Activated B cell treated with CpG ODN at 0.5 μM for 24 hours (primary cell): ENCODE measurements at regions not wholly inside any gene's neighbourhood (a gene's known extent, or its start where the extent isn't known, plus 50 kb on each side); places are given as distances from the start of the nearest gene placed in this dataset.

Experiments used
- ATAC-seq: fragments of 200-7000 bp; cut with Tn5 transposase; one replicate; pipeline ENCODE4 v1.10.0; 2021; ENCODE audit warnings: low read depth, mild to moderate bottlenecking, moderate library complexity
- CTCF ChIA-PET: fragments of 350-600 bp; sonication (Branson Sonifier 250); formaldehyde crosslinking; loops from one replicate; lab custom pipeline; 2021; ENCODE audit warnings: antibody characterized with exemption; lab: Charles Lee
- POLR2A ChIA-PET: fragments of 350-600 bp; sonication (Branson Sonifier 250); formaldehyde crosslinking; loops from one replicate; lab custom pipeline; 2021; ENCODE audit warnings: antibody characterized with exemption; lab: Charles Lee
- DNase-seq: peaks from one replicate; pipeline ENCODE4 v3.0.0; 2022
- H3K27ac Mint-ChIP-seq: one replicate; pipeline ENCODE4 v1.8.0; 2020; ENCODE audit warnings: mixed read lengths
- H3K27me3 Mint-ChIP-seq: one replicate; pipeline ENCODE4 v1.8.0; 2021; ENCODE audit warnings: mixed read lengths
- H3K36me3 Mint-ChIP-seq: one replicate; pipeline ENCODE4 v1.8.0; 2021; ENCODE audit warnings: low read depth, mixed read lengths
- H3K4me1 Mint-ChIP-seq: one replicate; pipeline ENCODE4 v1.8.0; 2021; ENCODE audit warnings: mixed read lengths
- H3K4me3 Mint-ChIP-seq: one replicate; pipeline ENCODE4 v1.8.0; 2020; ENCODE audit warnings: mild to moderate bottlenecking, mixed read lengths
- H3K9me3 Mint-ChIP-seq: one replicate; pipeline ENCODE4 v1.8.0; 2020; ENCODE audit warnings: mixed read lengths
- intact Hi-C: fragments of 100-400 bp; cut with micrococcal nuclease; formaldehyde crosslinking; loops from one replicate; pipeline ENCODE4 v1.15.1; 2024
- TF ChIP-seq, protein P1 (sequence below): fragments of 200-600 bp; IDR thresholded peaks from one replicate; pipeline ENCODE4 v1.8.0; 2022; ENCODE audit warnings: antibody characterized with exemption, mild to moderate bottlenecking

DNA sequence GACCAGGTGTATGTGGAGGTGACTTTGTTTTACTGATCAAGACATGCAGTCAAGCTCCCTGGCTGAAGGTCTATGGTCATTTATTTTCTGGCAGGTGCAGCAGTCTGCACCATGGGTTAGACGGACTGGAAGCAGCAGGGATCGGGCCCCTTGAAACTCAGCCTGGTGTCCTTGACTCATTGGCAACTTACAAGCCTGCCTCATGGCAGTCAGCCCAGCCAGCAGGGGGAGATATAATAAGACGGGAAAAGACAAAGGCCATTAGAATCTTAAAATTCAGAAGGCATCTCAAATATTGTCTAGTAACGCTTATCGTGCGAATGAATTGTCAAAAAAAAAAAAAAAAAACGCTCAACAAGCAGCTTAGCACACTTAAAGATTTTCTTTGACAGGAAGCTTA lies 308.2 kb downstream of the EN1 start:
- CTCF ChIA-PET = interaction anchor here (0.6 kb wide), 1 partner anchor 12 kb away, joined by 5 read pairs; no protein-coding TSS in a partner anchor
- Mint-ChIP-seq H3K27ac (no peak overlapping the region), H3K27me3 (peaks cover 2% of the 10 kb centered on the region)

DNA sequence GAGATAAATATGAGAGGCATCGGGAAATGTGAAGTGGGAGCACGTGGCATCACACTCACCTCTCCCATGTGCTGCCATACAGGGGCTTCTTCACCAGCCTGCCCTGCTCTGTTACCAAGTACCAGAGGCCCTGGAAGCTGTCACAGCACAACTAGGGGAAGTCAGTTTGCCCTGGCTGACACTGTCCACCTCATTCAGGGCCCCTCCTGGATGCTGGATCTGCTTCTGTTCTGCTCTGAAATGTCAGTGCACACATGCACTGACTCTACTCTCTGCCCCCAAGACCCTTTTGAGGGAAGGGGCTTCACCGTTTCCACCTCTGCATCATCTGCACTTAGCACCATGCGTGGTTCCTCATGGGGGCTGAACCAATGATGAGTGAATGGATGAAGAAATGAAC lies 311.1 kb downstream of the EN1 start:
- H3K27ac Mint-ChIP-seq = no peak overlapping the region
- no peaks in the 10 kb centered on the region for H3K36me3 Mint-ChIP-seq
- no peak overlapping the region for H3K4me3 Mint-ChIP-seq
- H3K27me3 Mint-ChIP-seq = no peaks in the 10 kb centered on the region
- ATAC-seq = no peak
- no peaks in the 10 kb centered on the region for H3K4me1 Mint-ChIP-seq
- CTCF ChIA-PET = no interaction called here
- DNase-seq = no peak
- POLR2A ChIA-PET = interaction anchor here (0.5 kb wide), 1 partner anchor 317 kb away, joined by 3 read pairs; no protein-coding TSS in a partner anchor
- H3K9me3 Mint-ChIP-seq = no peaks in the 10 kb centered on the region
- intact Hi-C loops = no loop called here
- TF ChIP-seq, protein P1, sequence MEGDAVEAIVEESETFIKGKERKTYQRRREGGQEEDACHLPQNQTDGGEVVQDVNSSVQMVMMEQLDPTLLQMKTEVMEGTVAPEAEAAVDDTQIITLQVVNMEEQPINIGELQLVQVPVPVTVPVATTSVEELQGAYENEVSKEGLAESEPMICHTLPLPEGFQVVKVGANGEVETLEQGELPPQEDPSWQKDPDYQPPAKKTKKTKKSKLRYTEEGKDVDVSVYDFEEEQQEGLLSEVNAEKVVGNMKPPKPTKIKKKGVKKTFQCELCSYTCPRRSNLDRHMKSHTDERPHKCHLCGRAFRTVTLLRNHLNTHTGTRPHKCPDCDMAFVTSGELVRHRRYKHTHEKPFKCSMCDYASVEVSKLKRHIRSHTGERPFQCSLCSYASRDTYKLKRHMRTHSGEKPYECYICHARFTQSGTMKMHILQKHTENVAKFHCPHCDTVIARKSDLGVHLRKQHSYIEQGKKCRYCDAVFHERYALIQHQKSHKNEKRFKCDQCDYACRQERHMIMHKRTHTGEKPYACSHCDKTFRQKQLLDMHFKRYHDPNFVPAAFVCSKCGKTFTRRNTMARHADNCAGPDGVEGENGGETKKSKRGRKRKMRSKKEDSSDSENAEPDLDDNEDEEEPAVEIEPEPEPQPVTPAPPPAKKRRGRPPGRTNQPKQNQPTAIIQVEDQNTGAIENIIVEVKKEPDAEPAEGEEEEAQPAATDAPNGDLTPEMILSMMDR = no peak

More for the DNA sequence above, 308.2 kb downstream of the EN1 start:
- DNase-seq (no peak), ATAC-seq (no peak)
- H3K4me1 Mint-ChIP-seq = no peaks in the 10 kb centered on the region
- H3K9me3 Mint-ChIP-seq = peaks cover 2% of the 10 kb centered on the region
- POLR2A ChIA-PET = no interaction called here
- H3K4me3 Mint-ChIP-seq = no peak overlapping the region
- TF ChIP-seq, protein P1 = no peak
- intact Hi-C loops = no loop called here
- no peaks in the 10 kb centered on the region for H3K36me3 Mint-ChIP-seq

DNA sequence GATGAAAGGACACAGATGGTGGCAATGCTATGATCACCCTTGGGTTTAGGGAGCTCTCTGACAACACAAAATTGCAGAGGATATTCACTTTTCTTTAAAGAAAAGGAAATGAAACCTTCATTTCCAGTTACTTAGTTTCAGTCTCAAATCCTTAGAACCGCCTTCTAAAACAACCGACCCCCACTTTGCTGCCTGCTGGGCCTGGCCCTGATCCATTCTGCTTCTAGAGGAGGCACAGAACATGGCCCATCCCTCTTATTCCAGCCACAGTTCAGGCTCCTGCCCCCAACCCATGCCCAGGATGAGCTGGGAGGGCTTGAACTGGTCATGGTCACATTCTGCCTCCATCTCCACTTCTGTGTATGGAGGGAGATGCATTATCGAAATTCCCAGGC lies 311.6 kb downstream of the EN1 start:
- Mint-ChIP-seq H3K27ac (no peak overlapping the region), H3K36me3 (no peaks in the 10 kb centered on the region), H3K4me3 (no peak overlapping the region), H3K9me3 (no peaks in the 10 kb centered on the region), H3K4me1 (no peaks in the 10 kb centered on the region), H3K27me3 (no peaks in the 10 kb centered on the region)
- intact Hi-C loops = no loop called here
- ChIA-PET POLR2A (interaction anchor here (0.5 kb wide), 1 partner anchor 318 kb away, joined by 3 read pairs; no protein-coding TSS in a partner anchor), CTCF (no interaction called here)
- no peak for ATAC-seq
- TF ChIP-seq, protein P1 = no peak
- no peak for DNase-seq

DNA sequence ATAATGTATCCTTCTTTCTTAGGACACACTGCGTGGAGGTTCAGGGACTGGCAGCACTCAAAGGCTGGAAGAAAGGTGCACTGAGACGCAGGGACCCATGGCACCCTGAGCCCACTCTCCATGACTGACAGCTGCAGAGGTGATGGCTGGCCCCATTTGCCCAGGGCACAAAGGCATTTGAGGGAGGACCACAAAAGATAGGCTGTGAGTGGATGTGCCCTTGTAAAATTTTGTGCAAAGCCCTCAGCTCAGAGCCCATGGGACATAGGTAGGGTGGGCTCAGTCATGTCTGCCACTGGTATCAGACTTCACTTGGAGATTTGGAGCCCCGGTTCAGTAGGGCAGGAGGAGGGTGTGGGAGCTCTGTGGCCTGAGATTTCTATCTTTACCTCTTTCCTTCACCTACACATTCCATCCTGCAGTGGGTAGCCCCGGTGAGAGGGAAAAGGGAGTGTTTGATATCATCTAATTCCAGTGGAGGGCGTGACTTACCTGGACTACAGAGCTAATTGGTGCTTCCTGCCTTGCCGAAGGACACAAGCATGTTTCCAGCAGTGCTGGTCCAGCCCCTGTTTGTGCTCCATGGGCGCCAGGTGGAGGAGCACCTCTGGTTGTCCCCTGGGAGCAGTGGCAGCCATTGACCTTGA lies 312.2 kb downstream of the EN1 start:
- DNase-seq = no peak
- Mint-ChIP-seq H3K27me3 (no peaks in the 10 kb centered on the region), H3K4me1 (no peaks in the 10 kb centered on the region), H3K36me3 (no peaks in the 10 kb centered on the region), H3K4me3 (no peak overlapping the region), H3K27ac (no peak overlapping the region), H3K9me3 (no peaks in the 10 kb centered on the region)
- CTCF ChIA-PET = no interaction called here
- TF ChIP-seq, protein P1 = no peak
- POLR2A ChIA-PET = no interaction called here
- intact Hi-C loops = no loop called here
- no peak for ATAC-seq

DNA sequence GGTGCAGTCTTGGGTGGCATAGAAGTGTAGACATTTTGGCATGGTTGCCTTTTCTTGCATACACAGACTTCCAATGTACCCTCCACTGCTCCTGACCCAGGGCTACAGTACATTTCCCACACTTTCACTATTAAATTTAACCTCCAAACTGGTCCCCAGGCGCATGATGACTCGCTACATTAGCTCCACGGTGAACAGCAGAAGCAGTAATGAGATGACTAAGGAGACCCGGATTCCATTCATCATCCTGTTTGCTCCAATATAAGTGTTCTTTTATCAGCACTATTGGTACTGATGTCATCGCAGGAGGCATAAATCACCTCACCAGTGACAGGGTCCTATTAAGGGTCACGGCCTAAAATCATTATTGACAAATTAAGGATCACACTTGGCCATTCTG lies 316.5 kb downstream of the EN1 start:
- intact Hi-C loops = no loop called here
- TF ChIP-seq, protein P1 = no peak

More for the DNA sequence above, 316.5 kb downstream of the EN1 start:
- Mint-ChIP-seq H3K9me3 (no peaks in the 10 kb centered on the region), H3K36me3 (no peaks in the 10 kb centered on the region), H3K27me3 (no peaks in the 10 kb centered on the region), H3K4me1 (no peaks in the 10 kb centered on the region), H3K4me3 (no peak overlapping the region), H3K27ac (no peak overlapping the region)
- ChIA-PET CTCF (no interaction called here), POLR2A (no interaction called here)
- DNase-seq = no peak
- ATAC-seq = no peak
